T-cell (primary cell): ENCODE measurements at regions not wholly inside any gene's neighbourhood (a gene's known extent, or its start where the extent isn't known, plus 50 kb on each side); places are given as distances from the start of the nearest gene placed in this dataset.

Source experiments
- ATAC-seq, 4 experiments: fragments of 200-7000 bp in 3 of 4; fragments of 150-1000 bp in 1 of 4; cut with Tn5 transposase; replicated peaks in 1 of 4; 1 replicate in 3 of 4; 2 replicates in 1 of 4; pipeline ENCODE4 v1.10.0; 2021; ENCODE audit warnings: moderate library complexity in 3 of 4, mild to moderate bottlenecking in 2 of 4, moderate number of reproducible peaks in 1 of 4
- CTCF ChIA-PET, 2 donors: fragments of 300-600 bp; sonication (Branson Sonifier 250); formaldehyde crosslinking; loops; one replicate each; lab custom pipeline; 2022; ENCODE audit warnings: antibody characterized with exemption in 2 of 2; lab: Charles Lee
- POLR2A ChIA-PET, 2 donors: fragments of 300-600 bp; sonication (Branson Sonifier 250); formaldehyde crosslinking; loops; one replicate each; lab custom pipeline; 2022; ENCODE audit warnings: antibody characterized with exemption in 2 of 2; lab: Charles Lee
- DNase-seq, 35 experiments: peaks; one replicate each; pipeline versions ENCODE4 v3.0.0 to v3.0.0-alpha.2; 2013 to 2023
- H3K27ac ChIP-seq: one replicate; pipeline ENCODE4 v1.5.1; 2013; ENCODE audit warnings: low read length
- H3K27me3 ChIP-seq, 2 experiments: replicated peaks in 1 of 2; 1 replicate in 1 of 2; 2 replicates in 1 of 2; pipeline versions ENCODE4 v1.6.1 to v1.7.0; 2013; ENCODE audit warnings: low read length in 1 of 2, mixed read lengths in 1 of 2; ENCODE audit not compliant: control insufficient read depth in 2 of 2, insufficient read depth in 2 of 2; ENCODE audit errors: extremely low read depth in 1 of 2
- H3K36me3 ChIP-seq, 2 donors: 1 replicate in 1 of 2; 2 replicates in 1 of 2; pipeline versions ENCODE4 v1.6.1 to v1.7.0; 2013; ENCODE audit warnings: low read length in 1 of 2; ENCODE audit not compliant: control insufficient read depth in 2 of 2, insufficient read depth in 1 of 2; ENCODE audit errors: extremely low read depth in 1 of 2
- H3K4me1 ChIP-seq, 2 experiments: 1 replicate in 1 of 2; 2 replicates in 1 of 2; pipeline versions ENCODE4 v1.6.1 to v1.7.0; 2013; ENCODE audit warnings: low read length in 2 of 2, mixed read lengths in 1 of 2; ENCODE audit not compliant: insufficient read depth in 2 of 2, control insufficient read depth in 1 of 2; ENCODE audit errors: extremely low read depth in 1 of 2
- H3K4me3 ChIP-seq, 2 donors: 1 replicate in 1 of 2; 2 replicates in 1 of 2; pipeline versions ENCODE4 v1.5.1 to v1.7.0; 2013; ENCODE audit warnings: mild to moderate bottlenecking in 2 of 2, low read length in 1 of 2, moderate library complexity in 1 of 2; ENCODE audit not compliant: control insufficient read depth in 1 of 2; ENCODE audit errors: extremely low read depth in 1 of 2
- H3K9me3 ChIP-seq: 2 replicates; pipeline ENCODE4 v1.7.0; 2013
- H3K27ac Mint-ChIP-seq, 2 donors: one replicate each; pipeline ENCODE4 v1.8.0; 2020 to 2021; ENCODE audit warnings: mild to moderate bottlenecking in 2 of 2, mixed read lengths in 2 of 2
- H3K27me3 Mint-ChIP-seq, 2 donors: one replicate each; pipeline ENCODE4 v1.8.0; 2021 to 2022; ENCODE audit warnings: mixed read lengths in 2 of 2
- H3K36me3 Mint-ChIP-seq: one replicate; pipeline ENCODE4 v1.8.0; 2021; ENCODE audit warnings: mixed read lengths
- H3K4me1 Mint-ChIP-seq, 3 donors: one replicate each; pipeline ENCODE4 v1.8.0; 2020 to 2022; ENCODE audit warnings: mixed read lengths in 3 of 3, mild to moderate bottlenecking in 1 of 3
- H3K4me3 Mint-ChIP-seq, 3 donors: one replicate each; pipeline ENCODE4 v1.8.0; 2020 to 2022; ENCODE audit warnings: mild to moderate bottlenecking in 3 of 3, mixed read lengths in 3 of 3, moderate library complexity in 3 of 3
- H3K9me3 Mint-ChIP-seq, 3 donors: one replicate each; pipeline ENCODE4 v1.8.0; 2020 to 2022; ENCODE audit warnings: mixed read lengths in 3 of 3
- WGBS: methylation state at CpG from one replicate; pipeline ENCODE4 v1.1.5; 2013; ENCODE audit warnings: missing lambda C conversion rate; ENCODE audit not compliant: insufficient coverage; 5-methylcytosine and 5-hydroxymethylcytosine counted together

DNA sequence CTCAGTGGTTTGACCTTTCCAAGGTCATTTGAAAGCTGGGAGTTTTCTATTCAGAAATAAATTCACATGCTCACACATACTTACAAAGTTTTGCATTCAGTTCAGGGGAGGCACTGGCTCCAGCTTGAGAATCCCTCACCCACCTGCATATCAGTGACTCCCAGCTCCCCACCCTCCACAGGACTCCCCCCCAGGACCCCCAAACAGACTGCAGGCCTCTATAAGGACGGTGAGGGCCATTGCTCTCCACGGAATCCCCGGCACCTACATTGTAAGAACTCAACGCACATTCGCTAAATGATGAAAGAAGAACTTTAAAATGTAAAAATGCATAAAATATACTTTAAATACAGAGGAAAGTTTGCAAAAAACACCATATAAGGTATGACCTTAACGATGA lies 97.2 kb upstream of the TEX51 start:
- no peaks in the 10 kb centered on the region for H3K9me3 ChIP-seq
- no peak for DNase-seq
- H3K36me3 Mint-ChIP-seq, result no peaks in the 10 kb centered on the region
- H3K27ac ChIP-seq, result no peak overlapping the region
- no CpG with 5 or more reads among the region's 6 CpGs for WGBS
- no peak for ATAC-seq
- CTCF ChIA-PET, result no interaction called here
- H3K9me3 Mint-ChIP-seq, result no peaks in the 10 kb centered on the region
- no peak overlapping the region for H3K4me3 Mint-ChIP-seq
- H3K4me1 Mint-ChIP-seq, result no peaks in the 10 kb centered on the region
- peaks cover 0 to 13% of the 10 kb centered on the region in 2 experiments for H3K27me3 ChIP-seq
- no peak overlapping the region for H3K4me3 ChIP-seq
- H3K36me3 ChIP-seq, result no peaks in the 10 kb centered on the region
- H3K27ac Mint-ChIP-seq, result no peak overlapping the region
- POLR2A ChIA-PET, result no interaction called here
- no peaks in the 10 kb centered on the region for H3K4me1 ChIP-seq
- H3K27me3 Mint-ChIP-seq, result peaks cover 0 to 13% of the 10 kb centered on the region in 2 donors

DNA sequence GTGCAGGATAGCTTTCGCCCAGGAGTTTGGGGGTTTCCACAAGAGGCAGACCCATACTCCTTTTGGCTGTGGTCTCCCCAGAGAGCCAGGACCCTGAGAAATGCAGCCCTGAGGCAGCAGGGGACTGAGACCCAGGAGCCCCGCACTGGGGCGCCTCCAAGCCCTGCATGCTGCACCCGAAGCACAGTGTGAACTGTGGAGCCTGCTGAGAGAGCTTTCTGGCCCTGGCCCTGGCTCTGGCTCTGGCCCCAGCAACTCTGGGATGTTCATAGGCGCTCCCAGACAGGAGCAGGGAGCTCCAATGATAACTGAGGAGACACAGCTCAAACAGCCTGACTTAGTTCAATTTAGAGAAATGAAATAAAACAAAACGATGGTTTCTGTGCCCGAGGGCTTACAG lies 96.4 kb upstream of the TEX51 start:
- Mint-ChIP-seq H3K27me3 (peaks cover 3 to 13% of the 10 kb centered on the region in 2 donors), H3K4me1 (no peaks in the 10 kb centered on the region), H3K27ac (no peak overlapping the region), H3K4me3 (no peak overlapping the region), H3K36me3 (no peaks in the 10 kb centered on the region), H3K9me3 (no peaks in the 10 kb centered on the region)
- Histone ChIP-seq H3K27ac (no peak overlapping the region), H3K4me3 (no peak overlapping the region), H3K36me3 (no peaks in the 10 kb centered on the region), H3K4me1 (no peaks in the 10 kb centered on the region), H3K9me3 (no peaks in the 10 kb centered on the region), H3K27me3 (peaks cover 0 to 13% of the 10 kb centered on the region in 2 experiments)
- 70% methylated on average over 7 of the region's 7 CpGs for WGBS
- POLR2A ChIA-PET, result no interaction called here
- CTCF ChIA-PET, result no interaction called here
- ATAC-seq (no peak), DNase-seq (no peak)

DNA sequence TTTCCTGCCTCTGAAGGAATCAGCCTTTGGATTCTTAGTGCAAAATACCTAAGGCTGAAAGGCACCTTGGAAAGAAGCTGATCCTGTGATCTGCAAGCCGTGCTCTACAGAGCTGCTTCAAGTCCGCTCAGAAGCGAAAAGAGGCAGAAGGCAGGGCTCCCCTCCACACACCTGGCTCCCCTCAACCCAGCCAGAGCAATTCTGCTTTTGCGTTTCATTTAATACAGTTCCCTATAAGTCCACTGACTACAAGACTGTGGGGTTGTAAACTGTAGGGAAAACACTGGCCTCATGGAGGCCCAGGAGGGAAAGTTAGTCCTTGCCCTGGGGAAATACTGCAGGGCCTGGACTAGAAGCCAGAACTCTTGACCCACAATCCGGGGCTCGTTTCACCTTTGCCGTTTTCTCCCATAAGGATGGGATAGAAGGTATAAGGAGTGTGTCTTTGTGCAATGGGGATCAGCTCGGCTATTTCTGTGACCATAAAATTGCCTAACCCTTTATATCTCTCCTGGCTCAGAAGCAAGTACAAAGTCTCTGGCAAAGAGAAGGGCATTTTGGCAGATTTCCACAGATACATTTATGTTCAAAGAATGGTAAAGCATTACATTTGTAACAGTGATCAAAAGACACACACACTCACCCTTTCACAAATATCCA lies 95.8 kb upstream of the TEX51 start:
- DNase-seq (no peak), ATAC-seq (no peak)
- ChIA-PET POLR2A (no interaction called here), CTCF (no interaction called here)
- WGBS, result no CpG with 5 or more reads among the region's 8 CpGs
- no peaks in the 10 kb centered on the region for H3K36me3 ChIP-seq
- H3K27ac ChIP-seq, result no peak overlapping the region
- H3K4me1 ChIP-seq, result no peaks in the 10 kb centered on the region
- Mint-ChIP-seq H3K27me3 (peaks cover 5 to 17% of the 10 kb centered on the region in 2 donors), H3K4me1 (no peaks in the 10 kb centered on the region), H3K36me3 (no peaks in the 10 kb centered on the region), H3K4me3 (no peak overlapping the region), H3K27ac (no peak overlapping the region), H3K9me3 (no peaks in the 10 kb centered on the region)
- H3K27me3 ChIP-seq, result peaks cover 0 to 8% of the 10 kb centered on the region in 2 experiments
- H3K4me3 ChIP-seq, result no peak overlapping the region
- no peaks in the 10 kb centered on the region for H3K9me3 ChIP-seq

- H3K9me3 Mint-ChIP-seq, result no peaks in the 10 kb centered on the region
- H3K4me3 ChIP-seq, result no peak overlapping the region
- H3K27ac Mint-ChIP-seq, result no peak overlapping the region
- no peak overlapping the region for H3K4me3 Mint-ChIP-seq
- CTCF ChIA-PET, result no interaction called here
- no peaks in the 10 kb centered on the region for H3K4me1 Mint-ChIP-seq
- POLR2A ChIA-PET, result no interaction called here
- H3K36me3 ChIP-seq, result no peaks in the 10 kb centered on the region
- no peaks in the 10 kb centered on the region for H3K4me1 ChIP-seq
- no peaks in the 10 kb centered on the region for H3K36me3 Mint-ChIP-seq
- peaks cover 5 to 17% of the 10 kb centered on the region in 2 donors for H3K27me3 Mint-ChIP-seq
- 81% methylated on average over 8 of the region's 8 CpGs for WGBS
- ATAC-seq, result no peak
- H3K27ac ChIP-seq, result no peak overlapping the region
- no peaks in the 10 kb centered on the region for H3K9me3 ChIP-seq
- peaks cover 0 to 7% of the 10 kb centered on the region in 2 experiments for H3K27me3 ChIP-seq
- DNase-seq, result no peak
These were observed 95.3 kb upstream of the TEX51 start for GRCh38 chr2:126803434-126803775.

- Mint-ChIP-seq H3K36me3 (no peaks in the 10 kb centered on the region), H3K27ac (no peak overlapping the region), H3K4me1 (no peaks in the 10 kb centered on the region), H3K27me3 (peaks cover 9 to 13% of the 10 kb centered on the region in 2 donors), H3K9me3 (no peaks in the 10 kb centered on the region), H3K4me3 (no peak overlapping the region)
- Histone ChIP-seq H3K9me3 (no peaks in the 10 kb centered on the region), H3K27ac (no peak overlapping the region), H3K36me3 (no peaks in the 10 kb centered on the region), H3K4me3 (no peak overlapping the region), H3K4me1 (no peaks in the 10 kb centered on the region), H3K27me3 (peaks cover 0 to 7% of the 10 kb centered on the region in 2 experiments)
- no peak for ATAC-seq
- DNase-seq, result no peak
- WGBS, result 90% methylated on average over 14 of the region's 17 CpGs
- ChIA-PET POLR2A (no interaction called here), CTCF (no interaction called here)
These were observed 94.3 kb upstream of the TEX51 start for GRCh38 chr2:126804347-126804746.

DNA sequence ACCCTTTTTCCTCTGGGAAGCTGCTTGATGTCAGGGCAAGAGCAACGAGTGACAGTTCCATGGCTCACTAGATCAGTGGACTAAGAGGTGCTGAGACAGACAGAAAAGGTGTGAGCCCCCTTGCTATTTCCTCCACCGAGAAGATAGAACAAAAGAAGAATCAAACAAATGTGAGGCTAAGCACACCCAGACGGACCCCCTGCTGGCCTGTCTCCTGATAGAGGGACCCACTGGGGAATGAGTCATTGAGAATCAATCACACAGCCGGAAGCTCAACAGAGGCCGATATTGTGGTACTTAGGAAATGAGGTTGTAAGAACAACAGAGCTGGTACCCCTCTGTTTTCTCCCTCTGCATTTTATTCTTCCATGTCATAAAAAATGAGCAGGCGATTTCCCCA lies 89.8 kb upstream of the TEX51 start:
- H3K27me3 ChIP-seq, result peaks cover 0 to 2% of the 10 kb centered on the region in 2 experiments
- WGBS, result 40% methylated on average over 1 of the region's 6 CpGs
- H3K27me3 Mint-ChIP-seq, result peaks cover 10 to 12% of the 10 kb centered on the region in 2 donors
- H3K27ac ChIP-seq, result no peak overlapping the region
- ChIA-PET POLR2A (no interaction called here), CTCF (no interaction called here)
- no peaks in the 10 kb centered on the region for H3K4me1 Mint-ChIP-seq
- no peaks in the 10 kb centered on the region for H3K4me1 ChIP-seq
- H3K9me3 Mint-ChIP-seq, result no peaks in the 10 kb centered on the region
- ATAC-seq (no peak), DNase-seq (no peak)
- no peaks in the 10 kb centered on the region for H3K9me3 ChIP-seq
- H3K27ac Mint-ChIP-seq, result no peak overlapping the region
- no peak overlapping the region for H3K4me3 ChIP-seq
- no peak overlapping the region for H3K4me3 Mint-ChIP-seq
- no peaks in the 10 kb centered on the region for H3K36me3 Mint-ChIP-seq
- H3K36me3 ChIP-seq, result no peaks in the 10 kb centered on the region

DNA sequence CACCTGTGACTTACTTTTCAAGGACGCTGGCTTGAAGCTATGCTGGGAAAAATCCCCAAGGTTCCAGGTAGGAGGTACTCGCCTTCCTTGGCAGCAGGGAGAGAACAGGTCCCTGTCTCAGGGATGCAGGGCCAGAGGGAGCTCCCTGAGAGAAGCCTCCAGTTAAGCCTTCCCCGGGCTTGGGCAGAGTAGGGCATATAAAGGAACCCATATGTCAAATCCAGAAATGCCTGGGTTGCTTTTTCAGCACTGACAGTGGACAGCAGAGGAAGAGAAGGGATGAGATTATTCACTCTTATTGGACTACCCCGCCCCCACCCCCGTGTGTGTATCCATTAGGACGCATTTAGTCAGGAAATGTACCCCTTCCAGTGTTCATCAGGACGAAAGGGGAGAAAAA lies 89.3 kb upstream of the TEX51 start:
- Mint-ChIP-seq H3K4me3 (no peak overlapping the region), H3K27ac (no peak overlapping the region), H3K9me3 (no peaks in the 10 kb centered on the region), H3K27me3 (peaks cover 10 to 13% of the 10 kb centered on the region in 2 donors), H3K36me3 (no peaks in the 10 kb centered on the region), H3K4me1 (no peaks in the 10 kb centered on the region)
- Histone ChIP-seq H3K4me1 (no peaks in the 10 kb centered on the region), H3K27me3 (peaks cover 0 to under 1% of the 10 kb centered on the region in 2 experiments), H3K27ac (no peak overlapping the region), H3K36me3 (no peaks in the 10 kb centered on the region), H3K9me3 (no peaks in the 10 kb centered on the region), H3K4me3 (no peak overlapping the region)
- ChIA-PET CTCF (no interaction called here), POLR2A (no interaction called here)
- 68% methylated on average over 6 of the region's 7 CpGs for WGBS
- no peak for ATAC-seq
- DNase-seq, result no peak
